Ovary (tissue), 7 donors: ENCODE measurements at regions not wholly inside any gene's neighbourhood (a gene's known extent, or its start where the extent isn't known, plus 50 kb on each side); places are given as distances from the start of the nearest gene placed in this dataset.
"Not testable (repeated sequence)": the region's sequence is repeated elsewhere in the genome, so short reads cannot be mapped to it uniquely, and the experiment has no call there.

Source experiments
- DNase-seq, 5 donors: peaks; one replicate each; pipeline ENCODE4 v3.0.0-alpha.2; 2019 to 2020
- H3K27ac ChIP-seq, 2 donors: fragments of 200-600 bp; one replicate each; pipeline versions ENCODE4 v1.5.1 to v1.8.0; 2019 to 2022
- H3K27me3 ChIP-seq: fragments of 200-600 bp; one replicate; pipeline ENCODE4 v1.8.0; 2022
- H3K36me3 ChIP-seq: fragments of 200-600 bp; sonication (generic); one replicate; pipeline ENCODE4 v1.5.1; 2019
- H3K4me1 ChIP-seq: one replicate; pipeline ENCODE4 v1.8.1; 2013; ENCODE audit warnings: mild to moderate bottlenecking, moderate library complexity; ENCODE audit not compliant: insufficient read depth
- H3K4me3 ChIP-seq: fragments of 200-600 bp; sonication (generic); one replicate; pipeline ENCODE4 v1.5.1; 2017
- H3K9me3 ChIP-seq, 2 donors: fragments of 200-600 bp in 1 of 2; sonication (generic) in 1 of 2; one replicate each; pipeline versions ENCODE4 v1.5.1 to v1.8.1; 2013 to 2019; ENCODE audit warnings: mild to moderate bottlenecking in 1 of 2, moderate library complexity in 1 of 2
- CTCF ChIP-seq, 3 donors: fragments of 450-650 bp in 2 of 3; fragments of 200-600 bp in 1 of 3; IDR thresholded peaks; one replicate each; pipeline versions ENCODE4 v1.5.1 to v1.8.0; 2016 to 2022; ENCODE audit warnings: antibody characterized with exemption in 3 of 3, mild to moderate bottlenecking in 1 of 3
- EP300 ChIP-seq: sonication (generic); formaldehyde crosslinking; IDR thresholded peaks from one replicate; pipeline ENCODE4 v1.6.1; 2017; ENCODE audit warnings: antibody characterized with exemption
- POLR2A ChIP-seq: fragments of 450-650 bp; IDR thresholded peaks from one replicate; pipeline ENCODE4 v1.6.1; 2017; ENCODE audit warnings: antibody characterized with exemption, mild to moderate bottlenecking, moderate library complexity
- WGBS, 3 donors: extraction: QIAGEN DNeasy Blood & Tissue Kit in 1 of 3; methylation state at CpG; one replicate each; pipeline versions ENCODE4 v1.1.5 to v1.1.7; 2013 to 2017; 5-methylcytosine and 5-hydroxymethylcytosine counted together
- intact Hi-C, 4 donors: fragments of 100-400 bp; cut with DNase I; formaldehyde crosslinking; loops; one replicate each; pipeline versions ENCODE4 v1.11.0 to v1.15.1; 2022 to 2023
- donor health status: DM: no; HTN: no; CAD: no; lungs with moderate emphysema.
- donor health status: DM: no; HTN: no; CAD: no.
- donor health status: Bipolar disorder and iron deficiency.
- donor health status: DM: no; HTN: no; CAD: no.
- donor health status: DM: yes; HTN: yes; CAD: no.

- TF ChIP-seq POLR2A (no peak), EP300 (no peak), CTCF (IDR thresholded peaks at IDR 0.05) (no peak)
- no peak overlapping the region for H3K27ac ChIP-seq
- no peaks in the 10 kb centered on the region for H3K27me3 ChIP-seq
- WGBS, 3 donors, result 40 to 64% (median 50%) methylated on average over 6 of the region's 6 CpGs
- H3K4me3 ChIP-seq, result no peak overlapping the region
- no peak for DNase-seq
- H3K9me3 ChIP-seq, result no peaks in the 10 kb centered on the region
- no peaks in the 10 kb centered on the region for H3K36me3 ChIP-seq
- no peaks in the 10 kb centered on the region for H3K4me1 ChIP-seq
- intact Hi-C loops, result no loop called here
Measured at GRCh38 chr1:79151006-79151796, 144.7 kb upstream of the ADGRL4 start.

- H3K4me1 ChIP-seq, result no peaks in the 10 kb centered on the region
- H3K36me3 ChIP-seq, result no peaks in the 10 kb centered on the region
- intact Hi-C loops, result no loop called here
- H3K9me3 ChIP-seq, result no peaks in the 10 kb centered on the region
- H3K27me3 ChIP-seq, result no peaks in the 10 kb centered on the region
- H3K27ac ChIP-seq, result no peak overlapping the region
- 22 to 41% (median 29%) methylated on average over 1 of the region's 1 CpG for WGBS, 3 donors
- H3K4me3 ChIP-seq, result no peak overlapping the region
- TF ChIP-seq POLR2A (no peak), CTCF (IDR thresholded peaks at IDR 0.05) (no peak)
- DNase-seq, result no peak
Measured at GRCh38 chr1:79150576-79150975, 144.0 kb upstream of the ADGRL4 start.

- H3K27me3 ChIP-seq, H3K4me3 ChIP-seq, DNase-seq, H3K9me3 ChIP-seq, intact Hi-C loops, H3K36me3 ChIP-seq, H3K27ac ChIP-seq, H3K4me1 ChIP-seq: not testable (repeated sequence)
- WGBS, 3 donors, result 78 to 82% (median 81%) methylated on average over 4 of the region's 4 CpGs
Measured at GRCh38 chr1:79138227-79138626, 131.7 kb upstream of the ADGRL4 start.

- intact Hi-C loops, result no loop called here
- no peak for DNase-seq
- TF ChIP-seq POLR2A (no peak), CTCF (IDR thresholded peaks at IDR 0.05) (no peak), EP300 (no peak)
- no peak overlapping the region for H3K4me3 ChIP-seq
- H3K9me3 ChIP-seq, result no peaks in the 10 kb centered on the region
- no peak overlapping the region for H3K27ac ChIP-seq
- WGBS, 3 donors, result 88 to 92% (median 88%) methylated on average over 8 of the region's 8 CpGs
- H3K27me3 ChIP-seq, result no peaks in the 10 kb centered on the region
- H3K4me1 ChIP-seq, result no peaks in the 10 kb centered on the region
- no peaks in the 10 kb centered on the region for H3K36me3 ChIP-seq
Measured at GRCh38 chr1:79133774-79134364, 127.3 kb upstream of the ADGRL4 start.

- no peaks in the 10 kb centered on the region for H3K4me1 ChIP-seq
- H3K27ac ChIP-seq, result no peak overlapping the region
- H3K4me3 ChIP-seq, result no peak overlapping the region
- WGBS, 3 donors, result 65 to 76% (median 75%) methylated on average over 3 of the region's 3 CpGs
- intact Hi-C loops, result no loop called here
- no peaks in the 10 kb centered on the region for H3K9me3 ChIP-seq
- no peaks in the 10 kb centered on the region for H3K27me3 ChIP-seq
- no peaks in the 10 kb centered on the region for H3K36me3 ChIP-seq
- no peak for TF ChIP-seq EP300
- DNase-seq, result no peak
Measured at GRCh38 chr1:79131626-79132025, 125.1 kb upstream of the ADGRL4 start.
